Anterior cingulate cortex (tissue), 58 donors: ENCODE measurements at regions not wholly inside any gene's neighbourhood (a gene's known extent, or its start where the extent isn't known, plus 50 kb on each side); places are given as distances from the start of the nearest gene placed in this dataset.
"Not testable (repeated sequence)": the region's sequence is repeated elsewhere in the genome, so short reads cannot be mapped to it uniquely, and the experiment has no call there.

Experiments
- DNase-seq, 58 donors: peaks; one replicate each; lab custom pipeline; 2025; lab: John Stamatoyannopoulos, UW

GRCh38 chr6:154920495-154921200 is 74.5 kb upstream of the TIAM2 start:
- DNase-seq, result no peak

- no peak for DNase-seq
Measured at GRCh38 chr6:154921482-154921881, 73.6 kb upstream of the TIAM2 start.

GRCh38 chr6:154923199-154923869 is 71.8 kb upstream of the TIAM2 start:
- peak in 1 of 58 donors; percentile 2 for DNase-seq

GRCh38 chr6:154925130-154925529 is 70.0 kb upstream of the TIAM2 start:
- no peak for DNase-seq

GRCh38 chr6:154926366-154926765 is 68.7 kb upstream of the TIAM2 start:
- no peak for DNase-seq

- DNase-seq, result peak in 38 of 58 donors; percentile 1 to 78 (median 20)
Measured at GRCh38 chr6:154928325-154928922, 66.7 kb upstream of the TIAM2 start.

GRCh38 chr6:154930451-154930851 is 64.7 kb upstream of the TIAM2 start:
- DNase-seq, result no peak

GRCh38 chr6:154931711-154932424 is 63.2 kb upstream of the TIAM2 start:
- DNase-seq, result no peak

- no peak for DNase-seq
Measured at GRCh38 chr6:154932515-154933027, 62.5 kb upstream of the TIAM2 start.

GRCh38 chr6:154933181-154933827 is 61.8 kb upstream of the TIAM2 start:
- no peak for DNase-seq

GRCh38 chr6:154937306-154938220 is 57.6 kb upstream of the TIAM2 start:
- DNase-seq, result no peak

GRCh38 chr6:154938221-154938580 is 56.9 kb upstream of the TIAM2 start:
- no peak for DNase-seq

- DNase-seq, result not testable (repeated sequence)
Measured at GRCh38 chr6:154938727-154939285, 56.3 kb upstream of the TIAM2 start.

- no peak for DNase-seq
Measured at GRCh38 chr6:154942770-154943169, 52.3 kb upstream of the TIAM2 start.

- no peak for DNase-seq
Measured at GRCh38 chr6:154945271-154945890, 49.7 kb upstream of the TIAM2 start.
